Mammary epithelial cell (primary cell): ENCODE measurements at regions not wholly inside any gene's neighbourhood (a gene's known extent, or its start where the extent isn't known, plus 50 kb on each side); places are given as distances from the start of the nearest gene placed in this dataset.

ENCODE experiments used
- EZH2 ChIP-seq: IDR thresholded peaks from 2 replicates; pipeline ENCODE4 v1.6.1; 2012; ENCODE audit warnings: low read length, inconsistent platforms, borderline replicate concordance
- TF ChIP-seq, protein P1 (sequence below), 2 donors: IDR thresholded peaks in 1 of 2; conservative IDR thresholded peaks in 1 of 2; 2 replicates each; pipeline ENCODE4 v1.5.1; 2011 to 2012; ENCODE audit warnings: inconsistent platforms in 2 of 2, low read length in 2 of 2, mild to moderate bottlenecking in 2 of 2, control low read depth in 1 of 2, low read depth in 1 of 2; ENCODE audit not compliant: insufficient read depth in 1 of 2; ENCODE audit errors: extremely low read depth in 1 of 2

DNA sequence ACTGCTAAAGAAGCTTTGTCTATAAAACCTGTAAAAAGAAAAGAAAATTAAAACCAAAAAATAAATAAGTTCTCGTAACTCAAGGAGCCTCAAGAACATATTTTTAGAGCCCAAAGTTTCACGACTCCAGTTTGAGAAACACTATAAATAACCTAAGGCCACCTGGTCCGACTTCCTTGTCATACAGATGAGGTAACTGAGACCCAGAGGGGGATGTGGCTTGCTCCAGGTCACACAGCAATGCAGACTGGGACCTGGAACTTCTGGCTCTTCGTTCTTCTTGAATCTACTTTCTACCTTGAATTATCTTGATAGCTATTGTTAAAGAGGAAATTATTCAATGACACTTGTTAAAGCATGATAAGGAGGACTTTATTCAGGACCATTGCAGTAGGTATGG is 514.8 kb downstream of the CDK5RAP2 start:
- TF ChIP-seq, protein P1, sequence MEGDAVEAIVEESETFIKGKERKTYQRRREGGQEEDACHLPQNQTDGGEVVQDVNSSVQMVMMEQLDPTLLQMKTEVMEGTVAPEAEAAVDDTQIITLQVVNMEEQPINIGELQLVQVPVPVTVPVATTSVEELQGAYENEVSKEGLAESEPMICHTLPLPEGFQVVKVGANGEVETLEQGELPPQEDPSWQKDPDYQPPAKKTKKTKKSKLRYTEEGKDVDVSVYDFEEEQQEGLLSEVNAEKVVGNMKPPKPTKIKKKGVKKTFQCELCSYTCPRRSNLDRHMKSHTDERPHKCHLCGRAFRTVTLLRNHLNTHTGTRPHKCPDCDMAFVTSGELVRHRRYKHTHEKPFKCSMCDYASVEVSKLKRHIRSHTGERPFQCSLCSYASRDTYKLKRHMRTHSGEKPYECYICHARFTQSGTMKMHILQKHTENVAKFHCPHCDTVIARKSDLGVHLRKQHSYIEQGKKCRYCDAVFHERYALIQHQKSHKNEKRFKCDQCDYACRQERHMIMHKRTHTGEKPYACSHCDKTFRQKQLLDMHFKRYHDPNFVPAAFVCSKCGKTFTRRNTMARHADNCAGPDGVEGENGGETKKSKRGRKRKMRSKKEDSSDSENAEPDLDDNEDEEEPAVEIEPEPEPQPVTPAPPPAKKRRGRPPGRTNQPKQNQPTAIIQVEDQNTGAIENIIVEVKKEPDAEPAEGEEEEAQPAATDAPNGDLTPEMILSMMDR (conservative IDR thresholded peaks at IDR 0.05 in 1 of 2, IDR thresholded peaks at IDR 0.05 in 1 of 2; ENCODE audit: extremely low read depth in 1 of 2, insufficient read depth in 1 of 2, low read depth in 1 of 2, low read length in 2 of 2), result no peak
- TF ChIP-seq EZH2, result no peak
